Ishikawa (cell line): ENCODE measurements at regions not wholly inside any gene's neighbourhood (a gene's known extent, or its start where the extent isn't known, plus 50 kb on each side); places are given as distances from the start of the nearest gene placed in this dataset.

Experiments
- EP300 ChIP-seq: IDR thresholded peaks from 2 replicates; pipeline ENCODE4 v1.6.1; 2012; ENCODE audit warnings: borderline replicate concordance
- FOXM1 ChIP-seq: IDR thresholded peaks from 2 replicates; pipeline ENCODE4 v1.6.1; 2012; ENCODE audit warnings: low read depth, borderline replicate concordance
- NFIC ChIP-seq: IDR thresholded peaks from 2 replicates; pipeline ENCODE4 v1.6.1; 2012
- RAD21 ChIP-seq: IDR thresholded peaks from 2 replicates; pipeline ENCODE4 v1.6.1; 2012; ENCODE audit warnings: low read depth
- TCF12 ChIP-seq: IDR thresholded peaks from 2 replicates; pipeline ENCODE4 v1.6.1; 2012; ENCODE audit warnings: low read depth
- TF ChIP-seq, protein P1 (sequence below): IDR thresholded peaks from 2 replicates; pipeline ENCODE4 v1.6.1; 2012

DNA sequence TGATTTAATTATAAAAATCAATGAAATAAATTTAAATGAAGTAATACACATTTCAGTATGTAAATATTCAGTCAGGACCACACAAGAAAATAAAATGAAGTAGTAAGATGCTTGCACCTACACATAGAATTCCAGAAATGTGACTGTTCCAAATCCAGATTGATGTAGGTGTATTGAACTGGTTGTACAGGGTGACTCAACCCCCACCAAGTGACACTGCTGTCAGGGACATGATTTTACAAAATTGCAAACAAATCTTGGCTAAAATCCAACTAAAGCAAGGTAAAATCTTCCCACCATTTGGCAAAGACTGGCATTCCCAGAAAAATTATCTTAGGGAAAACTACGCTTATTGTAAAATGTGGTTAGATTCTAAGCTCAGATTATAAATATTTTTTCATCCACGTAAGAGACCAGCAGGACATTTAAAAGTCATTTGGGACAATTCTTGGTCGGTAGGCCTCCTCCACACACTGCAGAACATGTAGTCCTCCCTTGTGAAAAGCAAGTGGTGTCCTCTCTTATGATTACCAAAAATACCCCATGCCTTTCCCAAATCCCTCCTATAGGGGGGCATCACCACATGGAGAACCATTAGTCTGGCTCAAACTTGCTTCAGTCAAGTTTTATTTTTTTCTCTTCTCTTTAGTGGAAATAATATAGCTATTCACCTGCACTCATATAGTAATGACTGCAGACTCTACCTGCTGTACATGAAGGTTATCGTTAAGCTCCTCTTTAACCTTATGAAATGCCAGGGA lies 287.1 kb upstream of the SMIM30 start:
- TF ChIP-seq RAD21 (no peak), TCF12 (no peak), EP300 (no peak), NFIC (no peak), FOXM1 (no peak)
- TF ChIP-seq, protein P1, sequence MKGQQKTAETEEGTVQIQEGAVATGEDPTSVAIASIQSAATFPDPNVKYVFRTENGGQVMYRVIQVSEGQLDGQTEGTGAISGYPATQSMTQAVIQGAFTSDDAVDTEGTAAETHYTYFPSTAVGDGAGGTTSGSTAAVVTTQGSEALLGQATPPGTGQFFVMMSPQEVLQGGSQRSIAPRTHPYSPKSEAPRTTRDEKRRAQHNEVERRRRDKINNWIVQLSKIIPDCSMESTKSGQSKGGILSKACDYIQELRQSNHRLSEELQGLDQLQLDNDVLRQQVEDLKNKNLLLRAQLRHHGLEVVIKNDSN = no peak
